ENCODE measurements at regions not wholly inside any gene's neighbourhood (a gene's known extent, or its start where the extent isn't known, plus 50 kb on each side); places are given as distances from the start of the nearest gene placed in this dataset.

DNA sequence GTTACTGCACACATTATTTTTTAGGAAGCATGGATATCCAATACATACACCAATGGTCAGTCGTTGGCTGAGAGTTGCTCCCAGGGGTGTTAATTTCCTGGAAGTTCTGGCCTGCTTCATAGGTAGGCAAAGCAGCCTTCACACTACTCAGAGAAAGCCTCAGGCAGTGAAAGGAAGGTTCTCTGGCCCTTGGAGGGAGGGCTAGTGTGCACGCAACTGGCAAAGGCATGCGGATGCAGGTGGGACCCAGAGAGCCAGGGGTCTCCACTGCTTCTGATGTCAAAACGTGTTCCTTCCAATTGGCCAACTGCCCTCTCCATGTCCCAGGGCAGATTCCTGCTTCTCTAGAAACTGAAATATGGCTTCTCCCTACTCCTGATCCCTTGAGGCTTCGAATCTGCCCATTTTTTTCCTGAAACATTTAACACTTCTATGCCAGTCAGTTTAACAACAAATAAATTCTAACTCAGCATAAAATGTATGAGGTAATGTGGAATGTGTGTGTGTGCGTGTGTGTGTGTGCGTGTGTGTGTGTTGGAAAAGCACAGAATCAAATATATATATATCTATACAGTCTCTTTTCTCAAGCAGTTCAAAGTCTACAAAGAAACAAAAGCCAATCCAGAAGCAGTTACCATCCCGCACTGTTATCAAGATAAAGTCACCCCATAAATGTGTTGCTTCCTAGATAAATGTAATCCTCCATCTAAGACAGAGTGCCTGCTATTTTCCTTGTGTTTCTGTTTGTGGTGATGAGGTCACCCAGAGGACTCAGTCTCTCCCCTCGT lies 94.0 kb upstream of the HIVEP1 start (continued):
- no peak for TF ChIP-seq GTF3C2 (IDR thresholded peaks at IDR 0.05; ENCODE audit: borderline replicate concordance, extremely low read depth, insufficient read length)
- 0 out of 2 replicates have a peak, but pooled peaks have one; percentile 23 for TF ChIP-seq NFIC (IDR thresholded peaks at IDR 0.05)
- peak in 1 of 2 experiments; percentile 60; a peak in 1 of 4 replicates for TF ChIP-seq TBL1XR1 (IDR thresholded peaks at IDR 0.05; ENCODE audit: low read length in 2 of 2)
- TF ChIP-seq KLF6 (CRISPR knock-in tag; IDR thresholded peaks at IDR 0.05; ENCODE audit: borderline replicate concordance), result no peak
- TF ChIP-seq POU5F1 (IDR thresholded peaks at IDR 0.05; ENCODE audit: borderline replicate concordance, low read depth, low read length, partially characterized antibody), result no peak
- TF ChIP-seq RBBP5 (IDR thresholded peaks at IDR 0.05; ENCODE audit: borderline replicate concordance, insufficient read depth, low read length, poor library complexity, severe bottlenecking), result no peak
- TF ChIP-seq, protein P1, sequence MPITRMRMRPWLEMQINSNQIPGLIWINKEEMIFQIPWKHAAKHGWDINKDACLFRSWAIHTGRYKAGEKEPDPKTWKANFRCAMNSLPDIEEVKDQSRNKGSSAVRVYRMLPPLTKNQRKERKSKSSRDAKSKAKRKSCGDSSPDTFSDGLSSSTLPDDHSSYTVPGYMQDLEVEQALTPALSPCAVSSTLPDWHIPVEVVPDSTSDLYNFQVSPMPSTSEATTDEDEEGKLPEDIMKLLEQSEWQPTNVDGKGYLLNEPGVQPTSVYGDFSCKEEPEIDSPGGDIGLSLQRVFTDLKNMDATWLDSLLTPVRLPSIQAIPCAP (CRISPR knock-in tag; IDR thresholded peaks at IDR 0.05; ENCODE audit: borderline replicate concordance), result no peak
- no peak for TF ChIP-seq SMAD1 (IDR thresholded peaks at IDR 0.05; ENCODE audit: low read depth, low read length, partially characterized antibody)
- no peak for TF ChIP-seq PHF20 (IDR thresholded peaks at IDR 0.05; ENCODE audit: partially characterized antibody)
- TF ChIP-seq SREBF1 (IDR thresholded peaks at IDR 0.05; ENCODE audit: borderline replicate concordance, low read depth, low read length), result peak; percentile 63; the same call in 1 of the 2 replicates
- TF ChIP-seq, protein P2, sequence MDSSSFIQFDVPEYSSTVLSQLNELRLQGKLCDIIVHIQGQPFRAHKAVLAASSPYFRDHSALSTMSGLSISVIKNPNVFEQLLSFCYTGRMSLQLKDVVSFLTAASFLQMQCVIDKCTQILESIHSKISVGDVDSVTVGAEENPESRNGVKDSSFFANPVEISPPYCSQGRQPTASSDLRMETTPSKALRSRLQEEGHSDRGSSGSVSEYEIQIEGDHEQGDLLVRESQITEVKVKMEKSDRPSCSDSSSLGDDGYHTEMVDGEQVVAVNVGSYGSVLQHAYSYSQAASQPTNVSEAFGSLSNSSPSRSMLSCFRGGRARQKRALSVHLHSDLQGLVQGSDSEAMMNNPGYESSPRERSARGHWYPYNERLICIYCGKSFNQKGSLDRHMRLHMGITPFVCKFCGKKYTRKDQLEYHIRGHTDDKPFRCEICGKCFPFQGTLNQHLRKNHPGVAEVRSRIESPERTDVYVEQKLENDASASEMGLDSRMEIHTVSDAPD (CRISPR knock-in tag; IDR thresholded peaks at IDR 0.05), result no peak
- TF ChIP-seq ID3 (CRISPR knock-in tag; IDR thresholded peaks at IDR 0.05), result no peak
- peak; percentile 86 for TF ChIP-seq ID3 (tag; IDR thresholded peaks at IDR 0.05)
- TF ChIP-seq, protein P3, sequence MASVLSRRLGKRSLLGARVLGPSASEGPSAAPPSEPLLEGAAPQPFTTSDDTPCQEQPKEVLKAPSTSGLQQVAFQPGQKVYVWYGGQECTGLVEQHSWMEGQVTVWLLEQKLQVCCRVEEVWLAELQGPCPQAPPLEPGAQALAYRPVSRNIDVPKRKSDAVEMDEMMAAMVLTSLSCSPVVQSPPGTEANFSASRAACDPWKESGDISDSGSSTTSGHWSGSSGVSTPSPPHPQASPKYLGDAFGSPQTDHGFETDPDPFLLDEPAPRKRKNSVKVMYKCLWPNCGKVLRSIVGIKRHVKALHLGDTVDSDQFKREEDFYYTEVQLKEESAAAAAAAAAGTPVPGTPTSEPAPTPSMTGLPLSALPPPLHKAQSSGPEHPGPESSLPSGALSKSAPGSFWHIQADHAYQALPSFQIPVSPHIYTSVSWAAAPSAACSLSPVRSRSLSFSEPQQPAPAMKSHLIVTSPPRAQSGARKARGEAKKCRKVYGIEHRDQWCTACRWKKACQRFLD (CRISPR knock-in tag; IDR thresholded peaks at IDR 0.05), result peak; percentile 70
- no peak for TF ChIP-seq NR1H2 (CRISPR knock-in tag; IDR thresholded peaks at IDR 0.05)
- TF ChIP-seq NR4A1 (CRISPR knock-in tag; IDR thresholded peaks at IDR 0.05), result no peak; the same call in 1 of the 2 replicates
- TF ChIP-seq NR4A1 (tag; IDR thresholded peaks at IDR 0.05), result no peak; the same call in 1 of the 2 replicates
- TF ChIP-seq SIX5 (IDR thresholded peaks at IDR 0.05; ENCODE audit: borderline replicate concordance in 1 of 2, insufficient read depth in 1 of 2, low read depth in 1 of 2, low read length in 2 of 2), result no peak
- peak; percentile 22; the same call in 1 of the 2 replicates for TF ChIP-seq NFRKB (IDR thresholded peaks at IDR 0.05; ENCODE audit: low read depth)
- TF ChIP-seq BRD4 (IDR thresholded peaks at IDR 0.05), result no peak

Measured in K562 (cell line).